GM12865 (cell line): ENCODE measurements at regions not wholly inside any gene's neighbourhood (a gene's known extent, or its start where the extent isn't known, plus 50 kb on each side); places are given as distances from the start of the nearest gene placed in this dataset.
"Not testable (repeated sequence)": the region's sequence is repeated elsewhere in the genome, so short reads cannot be mapped to it uniquely, and the experiment has no call there.

Source experiments
- DNase-seq: peaks from one replicate; pipeline ENCODE4 v3.0.0; 2010; ENCODE audit warnings: low read depth
- H3K4me3 ChIP-seq: 2 replicates; pipeline ENCODE4 v1.5.1; 2011; ENCODE audit warnings: mild to moderate bottlenecking, low read depth, low read length, control low read depth
- CTCF ChIP-seq: IDR thresholded peaks from 2 replicates; pipeline ENCODE4 v1.5.1; 2011; ENCODE audit warnings: low read length, control low read depth, low read depth, inconsistent platforms; ENCODE audit not compliant: insufficient read depth; ENCODE audit errors: missing control alignments

- no peak overlapping the region for H3K4me3 ChIP-seq
- no peak for TF ChIP-seq CTCF
- DNase-seq, result no peak
Observed at GRCh38 chr4:11650801-11651596, 222.3 kb upstream of the HS3ST1 start.

GRCh38 chr4:11647433-11647832 is 218.7 kb upstream of the HS3ST1 start:
- TF ChIP-seq CTCF, result no peak
- no peak for DNase-seq
- no peak overlapping the region for H3K4me3 ChIP-seq

GRCh38 chr4:11643081-11643480 is 214.4 kb upstream of the HS3ST1 start:
- not testable (repeated sequence) for H3K4me3 ChIP-seq, DNase-seq

DNA sequence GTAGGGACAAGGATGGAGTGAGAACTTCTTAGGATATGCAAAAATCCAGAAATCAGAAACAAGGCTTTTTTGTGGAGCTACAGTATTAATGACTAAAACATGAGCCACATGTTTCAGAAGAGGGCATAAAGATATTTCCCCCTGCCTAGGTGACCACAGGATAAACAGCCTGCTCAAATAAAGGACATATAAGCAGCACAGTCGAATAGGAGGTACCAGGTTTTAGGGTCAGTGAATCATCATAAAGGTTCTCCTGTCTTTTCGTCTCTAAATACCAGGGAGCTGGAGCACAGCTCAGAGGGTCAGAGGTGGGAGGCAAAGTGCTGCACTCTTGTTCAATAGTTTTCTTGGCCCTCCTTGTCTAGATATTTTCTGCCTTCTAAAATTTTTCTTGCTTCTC is 211.9 kb upstream of the HS3ST1 start:
- no peak for DNase-seq
- no peak for TF ChIP-seq CTCF
- H3K4me3 ChIP-seq, result no peak overlapping the region

DNA sequence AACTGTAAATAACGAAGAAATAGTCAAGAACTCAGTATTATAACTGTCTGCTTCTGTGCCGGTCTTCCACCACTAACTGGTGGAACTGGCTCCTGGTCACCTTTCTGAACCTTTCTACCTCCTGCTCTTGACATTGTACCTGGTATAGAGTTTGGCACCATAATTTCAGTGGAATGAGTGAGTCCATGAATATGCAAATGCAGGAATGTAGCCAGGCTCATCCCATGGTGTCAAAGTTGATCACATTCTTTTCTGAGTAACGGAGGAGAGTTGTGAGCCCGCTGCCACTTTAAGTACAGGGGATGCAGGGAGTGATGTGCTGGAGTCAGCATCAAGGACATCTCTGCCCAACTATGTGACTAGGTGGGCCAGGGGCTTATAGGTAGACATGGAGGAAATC is 207.9 kb upstream of the HS3ST1 start:
- no peak for DNase-seq
- no peak for TF ChIP-seq CTCF

GRCh38 chr4:11636031-11636430 is 207.3 kb upstream of the HS3ST1 start:
- TF ChIP-seq CTCF, result no peak
- DNase-seq, result no peak
- no peak overlapping the region for H3K4me3 ChIP-seq

More for the DNA sequence above, 207.9 kb upstream of the HS3ST1 start:
- no peak overlapping the region for H3K4me3 ChIP-seq

- H3K4me3 ChIP-seq, result no peak overlapping the region
- no peak for DNase-seq
- TF ChIP-seq CTCF, result no peak
Observed at GRCh38 chr4:11635342-11635741, 206.6 kb upstream of the HS3ST1 start.
